HL-60 (cell line): ENCODE measurements at regions not wholly inside any gene's neighbourhood (a gene's known extent, or its start where the extent isn't known, plus 50 kb on each side); places are given as distances from the start of the nearest gene placed in this dataset.

Source experiments
- DNase-seq, 2 experiments: peaks; one replicate each; pipeline ENCODE4 v3.0.0-alpha.2; 2010 to 2020; ENCODE audit warnings: low read depth in 1 of 2, low spot score in 1 of 2
- H3K27ac ChIP-seq: fragments of 250-450 bp; sonication (Bioruptor Pico); replicated peaks from 2 replicates; pipeline ENCODE4 v1.5.1; 2020; ENCODE audit warnings: mild to moderate bottlenecking, moderate library complexity
- H3K27me3 ChIP-seq: fragments of 250-450 bp; sonication (Bioruptor Pico); 2 replicates; pipeline ENCODE4 v1.5.1; 2021; ENCODE audit warnings: mild to moderate bottlenecking, moderate library complexity; ENCODE audit not compliant: insufficient read depth, poor library complexity, severe bottlenecking
- H3K4me3 ChIP-seq: replicated peaks from 2 replicates; pipeline ENCODE4 v1.5.1; 2011; ENCODE audit warnings: mild to moderate bottlenecking, control low read depth, low read length; ENCODE audit not compliant: insufficient read depth
- CTCF ChIP-seq: IDR thresholded peaks from one replicate; pipeline ENCODE4 v1.5.1; 2011; ENCODE audit warnings: low read length, control low read depth, inconsistent platforms; ENCODE audit not compliant: insufficient read depth
- GABPA ChIP-seq: IDR thresholded peaks from 2 replicates; pipeline ENCODE4 v1.6.1; 2012; ENCODE audit warnings: low read depth
- POLR2AphosphoS5 ChIP-seq: IDR thresholded peaks from 2 replicates; pipeline ENCODE4 v1.6.1; 2012; ENCODE audit warnings: low read depth
- REST ChIP-seq: IDR thresholded peaks from 2 replicates; pipeline ENCODE4 v1.6.1; 2012; ENCODE audit warnings: low read depth; ENCODE audit not compliant: insufficient replicate concordance
- SPI1 ChIP-seq: IDR thresholded peaks from 2 replicates; pipeline ENCODE4 v1.6.1; 2012; ENCODE audit warnings: low read depth, mild to moderate bottlenecking, borderline replicate concordance

DNA sequence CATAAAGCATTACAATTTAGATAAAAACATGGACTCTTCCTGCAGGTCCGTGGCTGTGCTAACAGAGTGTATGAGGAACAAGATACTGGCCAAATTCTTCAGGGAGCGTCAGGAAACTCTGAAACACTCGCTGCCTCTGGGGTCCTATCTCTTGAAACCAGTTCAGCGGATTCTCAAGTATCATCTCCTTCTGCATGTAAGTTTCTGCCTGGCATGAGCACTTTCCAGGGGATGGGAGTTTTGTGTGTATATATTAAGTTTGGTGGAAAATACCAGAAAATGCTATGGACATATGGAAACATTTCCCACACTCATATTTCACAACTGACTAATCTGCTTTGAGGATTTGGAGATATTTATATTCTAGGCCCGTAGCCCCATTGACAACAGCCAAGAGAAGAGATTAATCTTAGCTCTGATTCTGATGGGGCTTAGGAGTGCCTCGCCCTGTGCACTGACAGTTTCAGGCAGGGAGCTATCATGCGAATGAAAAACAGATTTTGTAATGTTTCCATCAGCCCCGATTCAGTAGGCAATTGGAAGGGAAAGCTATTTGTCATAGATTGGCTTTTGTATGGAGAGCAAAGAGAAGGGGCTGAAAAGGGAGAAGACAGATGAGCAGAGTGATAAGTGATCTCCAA lies 64.7 kb upstream of the MTHFD1L start:
- TF ChIP-seq SPI1 (no peak), GABPA (no peak), POLR2AphosphoS5 (no peak), CTCF (no peak), REST (no peak)
- Histone ChIP-seq H3K27ac (no peak overlapping the region), H3K4me3 (no peak overlapping the region), H3K27me3 (no peaks in the 10 kb centered on the region)
- no peak for DNase-seq

- no peak for TF ChIP-seq GABPA
- TF ChIP-seq POLR2AphosphoS5: no peak
- TF ChIP-seq REST: no peak
- no peak for TF ChIP-seq CTCF
- no peak for TF ChIP-seq SPI1
- H3K4me3 ChIP-seq: no peak overlapping the region
- H3K27ac ChIP-seq: no peak overlapping the region
- H3K27me3 ChIP-seq: no peaks in the 10 kb centered on the region
- no peak for DNase-seq
Observed at GRCh38 chr6:150806790-150807189, 58.7 kb upstream of the MTHFD1L start.

GRCh38 chr6:150813319-150813992 lies 52.0 kb upstream of the MTHFD1L start:
- H3K27me3 ChIP-seq: peaks cover 6% of the 10 kb centered on the region
- H3K27ac ChIP-seq: no peak overlapping the region
- TF ChIP-seq POLR2AphosphoS5: no peak
- TF ChIP-seq REST: no peak
- no peak for TF ChIP-seq SPI1
- TF ChIP-seq CTCF: no peak
- TF ChIP-seq GABPA: no peak
- H3K4me3 ChIP-seq: no peak overlapping the region
- no peak for DNase-seq
